ENCODE measurements at regions not wholly inside any gene's neighbourhood (a gene's known extent, or its start where the extent isn't known, plus 50 kb on each side); places are given as distances from the start of the nearest gene placed in this dataset.

- H3K9me3 ChIP-seq (ENCODE audit: control insufficient read depth in 5 of 5, low read length in 5 of 5): no peaks in the 10 kb centered on the region
- peaks cover 0 to 8% (median 3%) of the 10 kb centered on the region in 5 donors for H3K27me3 ChIP-seq (ENCODE audit: control insufficient read depth in 5 of 5, insufficient read depth in 4 of 5, low read length in 5 of 5)
- H3K36me3 ChIP-seq (ENCODE audit: control insufficient read depth in 5 of 5, insufficient read depth in 5 of 5, low read length in 5 of 5): no peaks in the 10 kb centered on the region
- H3K27ac ChIP-seq (ENCODE audit: low read depth, low read length): no peak overlapping the region
- H3K4me1 ChIP-seq (ENCODE audit: control insufficient read depth in 5 of 5, insufficient read depth in 5 of 5, low read length in 5 of 5): no peaks in the 10 kb centered on the region
- H3K4me3 ChIP-seq (ENCODE audit: low read depth in 1 of 5, low read length in 5 of 5): no peak overlapping the region
- H3K9ac ChIP-seq (ENCODE audit: low read length in 5 of 5): no peak overlapping the region
These were observed 502.5 kb downstream of the VRK1 start for GRCh38 chr14:97299661-97300060.

GRCh38 chr14:97301931-97302559 is 504.9 kb downstream of the VRK1 start:
- H3K27me3 ChIP-seq (ENCODE audit: control insufficient read depth in 5 of 5, insufficient read depth in 4 of 5, low read length in 5 of 5): peaks cover 0 to 8% (median 3%) of the 10 kb centered on the region in 5 donors

DNA sequence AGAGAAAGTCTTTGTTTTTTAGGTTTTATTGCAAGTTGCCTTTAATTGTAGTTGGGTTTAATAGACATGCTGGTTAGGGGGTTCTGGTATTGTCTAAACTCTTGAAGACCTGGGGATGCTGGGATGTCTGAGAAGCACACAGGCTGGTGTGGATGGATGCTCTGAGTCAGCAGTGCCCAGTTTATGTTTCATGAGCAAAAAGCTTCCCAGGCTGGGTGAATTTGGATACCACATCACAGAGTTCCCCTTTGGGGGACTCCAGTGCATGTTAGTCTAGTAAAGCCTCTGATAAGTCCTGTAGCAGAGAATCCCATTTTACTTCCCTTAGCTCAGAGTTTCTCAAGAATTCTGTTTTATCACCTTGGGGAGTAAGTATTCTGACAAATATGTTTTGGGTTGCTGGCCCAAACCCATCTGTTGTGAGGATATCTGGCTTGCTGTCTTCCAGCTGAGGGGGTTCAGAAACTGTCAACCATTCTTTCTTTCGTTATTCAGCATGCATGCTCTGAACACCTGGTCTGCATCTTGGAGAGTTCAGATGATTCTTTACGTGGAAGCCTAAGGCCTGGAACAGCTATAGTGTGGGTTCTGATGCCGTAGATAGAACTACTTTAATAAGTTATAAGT is 509.1 kb downstream of the VRK1 start:
- no peaks in the 10 kb centered on the region for H3K9me3 ChIP-seq (ENCODE audit: control insufficient read depth in 5 of 5, low read length in 5 of 5)
- no peak overlapping the region for H3K9ac ChIP-seq (ENCODE audit: low read length in 5 of 5)
- H3K36me3 ChIP-seq (ENCODE audit: control insufficient read depth in 5 of 5, insufficient read depth in 5 of 5, low read length in 5 of 5): no peaks in the 10 kb centered on the region
- no peaks in the 10 kb centered on the region for H3K27me3 ChIP-seq (ENCODE audit: control insufficient read depth in 5 of 5, insufficient read depth in 4 of 5, low read length in 5 of 5)
- H3K4me1 ChIP-seq (ENCODE audit: control insufficient read depth in 5 of 5, insufficient read depth in 5 of 5, low read length in 5 of 5): no peaks in the 10 kb centered on the region
- no peak overlapping the region for H3K27ac ChIP-seq (ENCODE audit: low read depth, low read length)
- H3K4me3 ChIP-seq (ENCODE audit: low read depth in 1 of 5, low read length in 5 of 5): no peak overlapping the region

More at GRCh38 chr14:97301931-97302559, 504.9 kb downstream of the VRK1 start:
- no peaks in the 10 kb centered on the region for H3K4me1 ChIP-seq (ENCODE audit: control insufficient read depth in 5 of 5, insufficient read depth in 5 of 5, low read length in 5 of 5)
- H3K36me3 ChIP-seq (ENCODE audit: control insufficient read depth in 5 of 5, insufficient read depth in 5 of 5, low read length in 5 of 5): no peaks in the 10 kb centered on the region
- H3K4me3 ChIP-seq (ENCODE audit: low read depth in 1 of 5, low read length in 5 of 5): no peak overlapping the region
- no peaks in the 10 kb centered on the region for H3K9me3 ChIP-seq (ENCODE audit: control insufficient read depth in 5 of 5, low read length in 5 of 5)
- H3K27ac ChIP-seq (ENCODE audit: low read depth, low read length): no peak overlapping the region
- no peak overlapping the region for H3K9ac ChIP-seq (ENCODE audit: low read length in 5 of 5)

- no peak overlapping the region for H3K9ac ChIP-seq (ENCODE audit: low read length in 5 of 5)
- no peaks in the 10 kb centered on the region for H3K27me3 ChIP-seq (ENCODE audit: control insufficient read depth in 5 of 5, insufficient read depth in 4 of 5, low read length in 5 of 5)
- H3K27ac ChIP-seq (ENCODE audit: low read depth, low read length): no peak overlapping the region
These were observed 509.6 kb downstream of the VRK1 start for GRCh38 chr14:97306760-97307246.

DNA sequence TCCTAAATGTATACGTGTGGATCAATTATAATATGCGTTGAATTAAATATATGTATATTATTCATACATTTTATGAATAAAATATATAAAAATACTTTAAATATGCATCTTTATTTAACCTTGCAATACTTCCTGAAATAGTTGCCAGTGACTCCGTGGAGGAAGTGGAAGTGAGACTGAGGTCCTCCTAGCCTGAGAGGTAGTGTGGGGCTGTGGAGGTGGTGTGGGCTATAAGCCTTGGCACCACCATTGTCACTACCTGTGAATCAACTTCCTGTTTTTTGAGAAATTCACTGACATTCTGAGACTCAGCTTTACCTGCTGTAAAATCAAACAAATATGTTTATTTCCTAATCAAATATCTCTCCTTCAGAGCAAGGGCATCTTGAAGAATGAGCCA is 514.2 kb downstream of the VRK1 start:
- H3K36me3 ChIP-seq (ENCODE audit: control insufficient read depth in 5 of 5, insufficient read depth in 5 of 5, low read length in 5 of 5): no peaks in the 10 kb centered on the region
- H3K9me3 ChIP-seq (ENCODE audit: control insufficient read depth in 5 of 5, low read length in 5 of 5): peaks cover 0 to 17% (median 6%) of the 10 kb centered on the region in 5 donors
- no peak overlapping the region for H3K27ac ChIP-seq (ENCODE audit: low read depth, low read length)
- no peaks in the 10 kb centered on the region for H3K27me3 ChIP-seq (ENCODE audit: control insufficient read depth in 5 of 5, insufficient read depth in 4 of 5, low read length in 5 of 5)
- no peak overlapping the region for H3K9ac ChIP-seq (ENCODE audit: low read length in 5 of 5)
- no peak overlapping the region for H3K4me3 ChIP-seq (ENCODE audit: low read depth in 1 of 5, low read length in 5 of 5)
- H3K4me1 ChIP-seq (ENCODE audit: control insufficient read depth in 5 of 5, insufficient read depth in 5 of 5, low read length in 5 of 5): no peaks in the 10 kb centered on the region

More at GRCh38 chr14:97306760-97307246, 509.6 kb downstream of the VRK1 start:
- Histone ChIP-seq H3K4me1 (ENCODE audit: control insufficient read depth in 5 of 5, insufficient read depth in 5 of 5, low read length in 5 of 5) (no peaks in the 10 kb centered on the region), H3K36me3 (ENCODE audit: control insufficient read depth in 5 of 5, insufficient read depth in 5 of 5, low read length in 5 of 5) (no peaks in the 10 kb centered on the region), H3K4me3 (ENCODE audit: low read depth in 1 of 5, low read length in 5 of 5) (no peak overlapping the region), H3K9me3 (ENCODE audit: control insufficient read depth in 5 of 5, low read length in 5 of 5) (no peaks in the 10 kb centered on the region)

GRCh38 chr14:97312910-97313309 is 515.7 kb downstream of the VRK1 start:
- H3K4me1 ChIP-seq (ENCODE audit: control insufficient read depth in 5 of 5, insufficient read depth in 5 of 5, low read length in 5 of 5): no peaks in the 10 kb centered on the region
- H3K9me3 ChIP-seq (ENCODE audit: control insufficient read depth in 5 of 5, low read length in 5 of 5): peaks cover 0 to 17% (median 6%) of the 10 kb centered on the region in 5 donors
- no peak overlapping the region for H3K9ac ChIP-seq (ENCODE audit: low read length in 5 of 5)
- no peaks in the 10 kb centered on the region for H3K27me3 ChIP-seq (ENCODE audit: control insufficient read depth in 5 of 5, insufficient read depth in 4 of 5, low read length in 5 of 5)
- H3K36me3 ChIP-seq (ENCODE audit: control insufficient read depth in 5 of 5, insufficient read depth in 5 of 5, low read length in 5 of 5): no peaks in the 10 kb centered on the region
- no peak overlapping the region for H3K4me3 ChIP-seq (ENCODE audit: low read depth in 1 of 5, low read length in 5 of 5)
- no peak overlapping the region for H3K27ac ChIP-seq (ENCODE audit: low read depth, low read length)

- Histone ChIP-seq H3K27me3 (ENCODE audit: control insufficient read depth in 5 of 5, insufficient read depth in 4 of 5, low read length in 5 of 5) (no peaks in the 10 kb centered on the region), H3K27ac (ENCODE audit: low read depth, low read length) (no peak overlapping the region), H3K4me1 (ENCODE audit: control insufficient read depth in 5 of 5, insufficient read depth in 5 of 5, low read length in 5 of 5) (no peaks in the 10 kb centered on the region), H3K9ac (ENCODE audit: low read length in 5 of 5) (no peak overlapping the region), H3K4me3 (ENCODE audit: low read depth in 1 of 5, low read length in 5 of 5) (no peak overlapping the region), H3K9me3 (ENCODE audit: control insufficient read depth in 5 of 5, low read length in 5 of 5) (peaks cover 0 to 17% (median 6%) of the 10 kb centered on the region in 5 donors), H3K36me3 (ENCODE audit: control insufficient read depth in 5 of 5, insufficient read depth in 5 of 5, low read length in 5 of 5) (no peaks in the 10 kb centered on the region)
These were observed 518.6 kb downstream of the VRK1 start for GRCh38 chr14:97315790-97316189.

DNA sequence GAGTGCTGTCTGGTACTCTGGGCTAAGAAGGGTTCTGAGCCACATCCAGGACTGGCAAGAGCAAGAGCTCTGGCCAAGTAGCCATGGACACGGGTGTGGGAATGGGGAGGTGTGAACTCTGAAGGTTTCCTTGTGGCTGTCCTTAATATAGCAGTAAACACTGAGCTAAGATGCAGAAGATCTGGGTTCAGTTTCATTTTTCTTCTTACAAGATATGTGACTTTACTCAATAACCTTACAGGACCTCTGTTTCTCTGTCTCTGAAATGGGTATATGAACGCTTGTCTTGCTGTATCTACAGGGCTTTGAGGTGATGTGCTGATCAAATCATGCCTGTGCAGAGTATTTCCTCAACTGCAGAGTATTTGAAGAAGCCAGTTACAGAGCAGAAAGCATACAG is 521.2 kb downstream of the VRK1 start:
- Histone ChIP-seq H3K27ac (ENCODE audit: low read depth, low read length) (no peak overlapping the region), H3K4me1 (ENCODE audit: control insufficient read depth in 5 of 5, insufficient read depth in 5 of 5, low read length in 5 of 5) (no peaks in the 10 kb centered on the region), H3K9me3 (ENCODE audit: control insufficient read depth in 5 of 5, low read length in 5 of 5) (peaks cover 0 to 15% (median 6%) of the 10 kb centered on the region in 5 donors), H3K9ac (ENCODE audit: low read length in 5 of 5) (no peak overlapping the region), H3K27me3 (ENCODE audit: control insufficient read depth in 5 of 5, insufficient read depth in 4 of 5, low read length in 5 of 5) (no peaks in the 10 kb centered on the region), H3K4me3 (ENCODE audit: low read depth in 1 of 5, low read length in 5 of 5) (no peak overlapping the region), H3K36me3 (ENCODE audit: control insufficient read depth in 5 of 5, insufficient read depth in 5 of 5, low read length in 5 of 5) (no peaks in the 10 kb centered on the region)

GRCh38 chr14:97319691-97320090 is 522.5 kb downstream of the VRK1 start:
- peaks cover 0 to 5% (median 3%) of the 10 kb centered on the region in 5 donors for H3K9me3 ChIP-seq (ENCODE audit: control insufficient read depth in 5 of 5, low read length in 5 of 5)
- H3K27ac ChIP-seq (ENCODE audit: low read depth, low read length): no peak overlapping the region
- H3K27me3 ChIP-seq (ENCODE audit: control insufficient read depth in 5 of 5, insufficient read depth in 4 of 5, low read length in 5 of 5): no peaks in the 10 kb centered on the region
- no peaks in the 10 kb centered on the region for H3K4me1 ChIP-seq (ENCODE audit: control insufficient read depth in 5 of 5, insufficient read depth in 5 of 5, low read length in 5 of 5)
- no peak overlapping the region for H3K4me3 ChIP-seq (ENCODE audit: low read depth in 1 of 5, low read length in 5 of 5)
- no peaks in the 10 kb centered on the region for H3K36me3 ChIP-seq (ENCODE audit: control insufficient read depth in 5 of 5, insufficient read depth in 5 of 5, low read length in 5 of 5)
- H3K9ac ChIP-seq (ENCODE audit: low read length in 5 of 5): no peak overlapping the region

- no peaks in the 10 kb centered on the region for H3K36me3 ChIP-seq (ENCODE audit: control insufficient read depth in 5 of 5, insufficient read depth in 5 of 5, low read length in 5 of 5)
- peaks cover 0 to 7% (median 3%) of the 10 kb centered on the region in 5 donors for H3K9me3 ChIP-seq (ENCODE audit: control insufficient read depth in 5 of 5, low read length in 5 of 5)
- no peak overlapping the region for H3K4me3 ChIP-seq (ENCODE audit: low read depth in 1 of 5, low read length in 5 of 5)
- no peaks in the 10 kb centered on the region for H3K4me1 ChIP-seq (ENCODE audit: control insufficient read depth in 5 of 5, insufficient read depth in 5 of 5, low read length in 5 of 5)
- no peak overlapping the region for H3K27ac ChIP-seq (ENCODE audit: low read depth, low read length)
- H3K9ac ChIP-seq (ENCODE audit: low read length in 5 of 5): no peak overlapping the region
- H3K27me3 ChIP-seq (ENCODE audit: control insufficient read depth in 5 of 5, insufficient read depth in 4 of 5, low read length in 5 of 5): peaks cover 0 to 4% (median 0%) of the 10 kb centered on the region in 5 donors
These were observed 531.6 kb downstream of the VRK1 start for GRCh38 chr14:97328743-97329142.

All from subcutaneous abdominal adipose tissue (tissue), 5 donors.